NCI-H2196 (cell line): ENCODE measurements at regions not wholly inside any gene's neighbourhood (a gene's known extent, or its start where the extent isn't known, plus 50 kb on each side); places are given as distances from the start of the nearest gene placed in this dataset.

Experiments
- DNase-seq: peaks from one replicate; lab custom pipeline; 2025; ENCODE audit not compliant: unreplicated experiment; lab: John Stamatoyannopoulos, UW

- DNase-seq = no peak
These were observed 555.9 kb downstream of the MIAT start for GRCh38 chr22:27213294-27213693.

- no peak for DNase-seq
These were observed 556.6 kb downstream of the MIAT start for GRCh38 chr22:27213766-27214581.

- DNase-seq = no peak
These were observed 557.3 kb downstream of the MIAT start for GRCh38 chr22:27214691-27215090.

- DNase-seq = no peak
These were observed 558.5 kb downstream of the MIAT start for GRCh38 chr22:27215871-27216270.

GRCh38 chr22:27216444-27216843 is 559.1 kb downstream of the MIAT start:
- no peak for DNase-seq

GRCh38 chr22:27217154-27217553 is 559.8 kb downstream of the MIAT start:
- DNase-seq = no peak

- DNase-seq = no peak
These were observed 560.9 kb downstream of the MIAT start for GRCh38 chr22:27218012-27218920.

GRCh38 chr22:27219036-27219435 is 561.6 kb downstream of the MIAT start:
- DNase-seq = no peak

GRCh38 chr22:27220339-27220738 is 563.0 kb downstream of the MIAT start:
- DNase-seq = no peak

- no peak for DNase-seq
These were observed 564.8 kb downstream of the MIAT start for GRCh38 chr22:27222178-27222577.

GRCh38 chr22:27223317-27224177 is 566.2 kb downstream of the MIAT start:
- no peak for DNase-seq

GRCh38 chr22:27224485-27225374 is 567.3 kb downstream of the MIAT start:
- DNase-seq = no peak

GRCh38 chr22:27226666-27227065 is 569.3 kb downstream of the MIAT start:
- DNase-seq = no peak

GRCh38 chr22:27228771-27229170 is 571.4 kb downstream of the MIAT start:
- no peak for DNase-seq

GRCh38 chr22:27230189-27230588 is 571.4 kb downstream of the MN1 start:
- no peak for DNase-seq

GRCh38 chr22:27231266-27231665 is 570.3 kb downstream of the MN1 start:
- no peak for DNase-seq

GRCh38 chr22:27232077-27232476 is 569.5 kb downstream of the MN1 start:
- DNase-seq = no peak

GRCh38 chr22:27237080-27237741 is 564.3 kb downstream of the MN1 start:
- no peak for DNase-seq

GRCh38 chr22:27238935-27239510 is 562.5 kb downstream of the MN1 start:
- DNase-seq = peak; percentile 3
